Neural cell (in vitro differentiated cells): ENCODE measurements at regions not wholly inside any gene's neighbourhood (a gene's known extent, or its start where the extent isn't known, plus 50 kb on each side); places are given as distances from the start of the nearest gene placed in this dataset.

Experiments
- CTCF ChIP-seq: fragments of 450-650 bp; IDR thresholded peaks from 2 replicates; pipeline ENCODE4 v1.5.1; 2014; ENCODE audit warnings: antibody characterized with exemption, mild to moderate bottlenecking, moderate library complexity; ENCODE audit not compliant: poor library complexity, severe bottlenecking
- EZH2 ChIP-seq: fragments of 200-600, 300-800 bp; shearing (Covaris generic), sonication (generic); IDR thresholded peaks from 2 replicates; pipeline ENCODE4 v1.6.1; 2014; ENCODE audit warnings: antibody characterized with exemption, low read length, borderline replicate concordance, mild to moderate bottlenecking; ENCODE audit not compliant: insufficient read depth, poor library complexity, severe bottlenecking
- MXI1 ChIP-seq: fragments of 450-650 bp; conservative IDR thresholded peaks from 2 replicates; pipeline ENCODE4 v1.6.1; 2014; ENCODE audit warnings: antibody characterized with exemption, mild to moderate bottlenecking; ENCODE audit not compliant: poor library complexity, severe bottlenecking
- POLR2AphosphoS5 ChIP-seq: IDR thresholded peaks from 2 replicates; pipeline ENCODE4 v1.6.1; 2012
- REST ChIP-seq: IDR thresholded peaks from 2 replicates; pipeline ENCODE4 v1.6.1; 2012; ENCODE audit warnings: borderline replicate concordance
- TAF1 ChIP-seq: IDR thresholded peaks from 2 replicates; pipeline ENCODE4 v1.6.1; 2012; ENCODE audit warnings: low read depth

- no peak for TF ChIP-seq CTCF
- no peak for TF ChIP-seq REST
- TF ChIP-seq POLR2AphosphoS5, result no peak
- no peak for TF ChIP-seq TAF1
- no peak for TF ChIP-seq EZH2
- no peak for TF ChIP-seq MXI1
Measured at GRCh38 chr6:10138917-10139316, 276.0 kb downstream of the TFAP2A start.
